Heart left ventricle (tissue), 16 donors: ENCODE measurements at regions not wholly inside any gene's neighbourhood (a gene's known extent, or its start where the extent isn't known, plus 50 kb on each side); places are given as distances from the start of the nearest gene placed in this dataset.

Source experiments
- ATAC-seq, 4 donors: fragments of 200-7000 bp; cut with Tn5 transposase; one replicate each; pipeline ENCODE4 v1.9.1; 2020 to 2022; ENCODE audit warnings: moderate library complexity in 4 of 4, mild to moderate bottlenecking in 3 of 4, moderate number of reproducible peaks in 1 of 4
- DNase-seq, 5 donors: peaks; one replicate each; pipeline ENCODE4 v3.0.0-alpha.2; 2020
- H3K27ac ChIP-seq, 12 donors: fragments of 200-600 bp; sonication (generic) in 4 of 12; one replicate each; pipeline versions ENCODE4 v1.5.0 to v1.8.0; 2016 to 2022; ENCODE audit warnings: mild to moderate bottlenecking in 2 of 12
- H3K27me3 ChIP-seq, 9 donors: fragments of 200-600 bp; sonication (generic) in 2 of 9; one replicate each; pipeline versions ENCODE4 v1.5.1 to v1.8.0; 2016 to 2022; ENCODE audit warnings: mild to moderate bottlenecking in 3 of 9
- H3K36me3 ChIP-seq, 9 donors: fragments of 200-600 bp; sonication (generic) in 2 of 9; one replicate each; pipeline versions ENCODE4 v1.5.0 to v1.8.0; 2018 to 2022; ENCODE audit warnings: mild to moderate bottlenecking in 2 of 9
- H3K4me1 ChIP-seq, 12 donors: fragments of 200-600 bp; sonication (generic) in 4 of 12; one replicate each; pipeline versions ENCODE4 v1.5.0 to v1.8.0; 2016 to 2022; ENCODE audit warnings: mild to moderate bottlenecking in 3 of 12
- H3K4me3 ChIP-seq, 12 donors: fragments of 200-600 bp; sonication (generic) in 4 of 12; one replicate each; pipeline versions ENCODE4 v1.5.0 to v1.8.0; 2017 to 2022; ENCODE audit warnings: mild to moderate bottlenecking in 9 of 12, moderate library complexity in 4 of 12
- H3K9me3 ChIP-seq, 12 donors: fragments of 200-600 bp; sonication (generic) in 4 of 12; one replicate each; pipeline versions ENCODE4 v1.5.0 to v1.8.0; 2016 to 2022; ENCODE audit warnings: mild to moderate bottlenecking in 1 of 12
- POLR2A ChIP-seq, 2 donors: fragments of 450-650 bp; IDR thresholded peaks; one replicate each; pipeline ENCODE4 v1.6.1; 2017; ENCODE audit warnings: antibody characterized with exemption in 2 of 2, mild to moderate bottlenecking in 2 of 2, moderate library complexity in 2 of 2
- WGBS, 4 donors: extraction: QIAGEN DNeasy Blood & Tissue Kit in 2 of 4; methylation state at CpG; one replicate each; pipeline versions ENCODE4 v1.1.5 to v1.1.7; 2013 to 2018; 5-methylcytosine and 5-hydroxymethylcytosine counted together
- intact Hi-C, 10 donors: fragments of 100-400 bp; cut with DNase I; formaldehyde crosslinking; loops; one replicate each; pipeline versions ENCODE4 v1.11.1 to v1.14.2; 2022
- TF ChIP-seq, protein P1 (sequence below), 12 donors: fragments of 200-600 bp; sonication (generic) in 4 of 12; IDR thresholded peaks; one replicate each; pipeline versions ENCODE4 v1.5.0 to v1.8.0; 2018 to 2022; ENCODE audit warnings: antibody characterized with exemption in 12 of 12, mild to moderate bottlenecking in 5 of 12
- donor health status: ischemic (EF 13 %, LVEDD 7.1; RV severe dilation, severe dysfunction).
- donor health status: healthy with polysubstance abuse.
- donor health status: DM: no; HTN: yes; CAD: no.
- donor health status: DM: no; HTN: no; CAD: no.
- donor health status: ischemic (EF 25% LVEDD 6.9; RV normal size, moderate dysfunction).
- donor health status: ischemic (EF 25% LVEDD 5.7; RV mildly dilated, moderate dysfunction).
- donor health status: healthy.
- donor health status: DM: yes; HTN: yes; CAD: no.
- donor health status: ischemic (EF 35%, LVEDD 5.7; RV mildly dilated, moderate dysfunction).
- donor health status: nonischemic (EF 11% LVEDD 7.7; RV severe dilation, severe dysfunction).
- donor health status: DM: yes; HTN: yes; CAD: no.
- donor health status: PGD.
- donor health status: ischemic (EF 29% LVEDD 5.4; RV normal size, mild dysfunction).
- donor health status: nonischemic (EF 23%, LVEDD 6.1; RV moderate dilation, normal function).

DNA sequence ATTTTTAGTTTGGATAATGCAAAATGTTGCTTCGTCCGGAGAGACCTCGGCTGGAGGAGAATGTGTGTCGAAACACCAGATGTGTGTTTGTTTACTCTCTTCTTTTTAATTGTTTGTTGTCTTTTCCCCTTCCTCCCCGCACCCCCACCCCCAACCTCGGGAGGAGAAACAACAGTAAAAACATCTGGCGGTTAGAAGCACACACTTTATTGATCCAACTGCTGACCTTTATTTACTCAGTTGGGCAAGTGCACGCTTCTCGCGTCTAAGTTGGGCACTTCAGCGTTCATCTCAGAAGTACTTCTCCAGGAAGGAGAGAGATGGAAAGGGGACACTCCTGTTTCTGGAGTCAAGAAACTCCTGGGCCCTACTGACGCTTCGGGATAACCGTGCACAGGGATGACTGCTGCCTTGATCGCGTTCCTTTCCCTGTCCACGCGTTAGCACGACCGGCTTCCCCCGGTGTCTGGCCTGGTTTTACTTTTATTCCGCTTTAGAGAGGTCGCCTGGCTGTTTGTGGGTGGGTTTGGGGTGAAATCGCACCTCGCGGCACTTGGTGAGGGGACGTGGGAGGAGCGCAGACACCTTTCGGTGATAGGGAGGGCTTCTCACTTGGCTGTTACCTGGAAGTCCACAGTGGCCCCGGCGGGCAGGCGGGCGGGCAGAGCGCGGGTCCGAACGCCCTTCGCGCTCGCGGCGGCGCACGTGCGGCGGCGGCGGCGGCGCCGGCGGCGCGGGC, 168.3 kb upstream of the PPP1R3A start:
- Histone ChIP-seq H3K27me3 (peaks cover 5 to 95% (median 56%) of the 10 kb centered on the region in 9 donors), H3K4me3 (peak overlapping the region; percentile 22 to 73 (median 61)), H3K36me3 (no peaks in the 10 kb centered on the region), H3K27ac (peak overlapping the region; percentile 14 to 92 (median 79)), H3K9me3 (no peaks in the 10 kb centered on the region), H3K4me1 (peaks cover 0 to 53% (median 11%) of the 10 kb centered on the region in 12 donors)
- intact Hi-C loops, result loop anchor here in 7 of 10 donors (10.0 kb wide), 7 partner anchors 318 to 1128 kb away; partner anchors contain the start of gene FOXP2 (in 2 of the 7)
- ATAC-seq (no peak), DNase-seq (peak in 3 of 5 donors; percentile 17 to 25 (median 24))
- TF ChIP-seq POLR2A (IDR thresholded peaks at IDR 0.05), result no peak
- TF ChIP-seq, protein P1, sequence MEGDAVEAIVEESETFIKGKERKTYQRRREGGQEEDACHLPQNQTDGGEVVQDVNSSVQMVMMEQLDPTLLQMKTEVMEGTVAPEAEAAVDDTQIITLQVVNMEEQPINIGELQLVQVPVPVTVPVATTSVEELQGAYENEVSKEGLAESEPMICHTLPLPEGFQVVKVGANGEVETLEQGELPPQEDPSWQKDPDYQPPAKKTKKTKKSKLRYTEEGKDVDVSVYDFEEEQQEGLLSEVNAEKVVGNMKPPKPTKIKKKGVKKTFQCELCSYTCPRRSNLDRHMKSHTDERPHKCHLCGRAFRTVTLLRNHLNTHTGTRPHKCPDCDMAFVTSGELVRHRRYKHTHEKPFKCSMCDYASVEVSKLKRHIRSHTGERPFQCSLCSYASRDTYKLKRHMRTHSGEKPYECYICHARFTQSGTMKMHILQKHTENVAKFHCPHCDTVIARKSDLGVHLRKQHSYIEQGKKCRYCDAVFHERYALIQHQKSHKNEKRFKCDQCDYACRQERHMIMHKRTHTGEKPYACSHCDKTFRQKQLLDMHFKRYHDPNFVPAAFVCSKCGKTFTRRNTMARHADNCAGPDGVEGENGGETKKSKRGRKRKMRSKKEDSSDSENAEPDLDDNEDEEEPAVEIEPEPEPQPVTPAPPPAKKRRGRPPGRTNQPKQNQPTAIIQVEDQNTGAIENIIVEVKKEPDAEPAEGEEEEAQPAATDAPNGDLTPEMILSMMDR (IDR thresholded peaks at IDR 0.05), result no peak
- WGBS, 4 donors, result 2 to 3% (median 2%) methylated on average over 35 to 54 of the region's 54 CpGs

DNA sequence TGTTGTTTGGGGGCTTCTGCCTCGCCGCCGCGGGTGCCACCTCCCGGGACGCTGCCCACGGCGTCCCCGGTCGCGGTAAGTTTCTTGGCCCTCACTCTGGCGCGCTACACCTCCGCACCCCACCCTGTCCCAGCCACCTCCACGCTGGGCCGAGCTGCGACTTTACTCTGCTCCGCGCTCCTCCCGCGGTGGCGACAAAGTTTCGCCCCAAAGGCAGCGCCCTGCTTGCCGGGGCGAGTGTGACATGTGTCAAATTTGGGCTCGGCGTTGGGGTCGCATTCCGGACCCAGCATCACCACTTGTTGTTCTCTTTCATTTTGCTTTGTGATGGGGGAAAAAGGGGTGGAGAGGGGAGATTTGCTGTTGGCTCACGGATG, 167.7 kb upstream of the PPP1R3A start:
- peaks cover 0 to 53% (median 11%) of the 10 kb centered on the region in 12 donors for H3K4me1 ChIP-seq
- no peaks in the 10 kb centered on the region for H3K9me3 ChIP-seq
- intact Hi-C loops, result loop anchor here in 7 of 10 donors (10.0 kb wide), 7 partner anchors 318 to 1128 kb away; partner anchors contain the start of gene FOXP2 (in 2 of the 7)
- H3K36me3 ChIP-seq, result no peaks in the 10 kb centered on the region
- H3K27me3 ChIP-seq, result peaks cover 5 to 97% (median 61%) of the 10 kb centered on the region in 9 donors
- ATAC-seq, result peak in 2 of 4 donors; percentile 25 to 39
- WGBS, 4 donors, result 0 to 5% (median 1%) methylated on average over 17 to 31 of the region's 31 CpGs
- TF ChIP-seq, protein P1 (IDR thresholded peaks at IDR 0.05), result no peak
- no peak for TF ChIP-seq POLR2A (IDR thresholded peaks at IDR 0.05)
- DNase-seq, result peak in 4 of 5 donors; percentile 18 to 43 (median 26)
- H3K4me3 ChIP-seq, result peak overlapping the region; percentile 22 to 73 (median 61)
- H3K27ac ChIP-seq, result peak overlapping the region; percentile 14 to 92 (median 79)

DNA sequence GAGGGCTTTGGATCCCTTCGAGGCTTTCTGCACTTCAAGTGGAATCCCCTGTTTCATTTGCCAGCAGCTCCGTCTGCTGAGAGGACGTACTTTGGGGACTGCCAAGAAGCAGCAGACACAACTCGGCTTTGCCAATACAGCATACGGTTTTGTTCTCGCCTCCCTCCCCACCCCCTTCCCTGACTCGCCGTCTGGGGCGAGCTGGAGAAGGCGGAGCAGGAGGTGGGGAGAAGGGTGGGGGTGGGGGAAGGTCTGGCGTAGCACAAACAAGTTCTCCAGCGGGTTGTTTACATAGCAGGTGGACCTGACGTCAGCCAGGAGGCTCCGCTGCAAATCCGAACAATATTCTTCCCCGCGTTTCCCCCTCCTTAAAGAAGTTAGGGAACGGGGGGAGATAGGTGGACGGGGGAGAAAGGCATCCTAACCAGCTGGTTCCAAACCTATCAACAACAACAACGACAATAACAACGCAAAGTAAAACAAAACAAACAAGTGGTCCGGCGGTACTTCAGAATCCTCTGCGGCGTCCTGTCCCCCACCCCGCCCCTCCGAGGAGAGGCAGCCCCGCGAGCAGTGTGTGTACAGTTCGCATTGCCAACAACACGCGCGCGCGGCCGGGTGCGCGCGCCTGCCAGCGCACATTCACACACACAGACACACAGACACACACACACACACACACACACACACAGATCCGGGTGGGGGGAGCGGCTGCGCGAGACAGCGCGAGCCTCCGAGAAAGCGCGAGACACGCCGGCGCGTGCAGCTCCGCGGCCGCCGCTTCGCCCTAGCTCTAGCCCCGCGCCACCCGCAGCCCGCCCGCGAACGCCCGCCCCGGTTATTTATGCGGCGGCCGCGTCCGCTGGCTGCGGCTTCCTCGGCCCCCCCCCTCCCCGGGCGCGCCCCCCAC, 167.0 kb upstream of the PPP1R3A start:
- ATAC-seq, result peak; percentile 77 to 90 (median 88)
- DNase-seq, result peak; percentile 70 to 89 (median 79)
- no peak for TF ChIP-seq POLR2A (IDR thresholded peaks at IDR 0.05)
- TF ChIP-seq, protein P1 (IDR thresholded peaks at IDR 0.05), result no peak
- WGBS, 4 donors, result 0 to 1% (median 1%) methylated on average over 51 to 77 of the region's 77 CpGs
- Histone ChIP-seq H3K4me1 (peaks cover 0 to 53% (median 11%) of the 10 kb centered on the region in 12 donors), H3K9me3 (no peaks in the 10 kb centered on the region), H3K4me3 (peak overlapping the region; percentile 22 to 73 (median 61)), H3K27ac (peak overlapping the region; percentile 56 to 92 (median 79)), H3K36me3 (no peaks in the 10 kb centered on the region), H3K27me3 (peaks cover 5 to 97% (median 65%) of the 10 kb centered on the region in 9 donors)
- intact Hi-C loops, result loop anchor here in 7 of 10 donors (10.0 kb wide), 7 partner anchors 319 to 1129 kb away; partner anchors contain the start of gene FOXP2 (in 2 of the 7)
